DND-41 (cell line): ENCODE measurements at regions not wholly inside any gene's neighbourhood (a gene's known extent, or its start where the extent isn't known, plus 50 kb on each side); places are given as distances from the start of the nearest gene placed in this dataset.

Experiments
- ATAC-seq: fragments of 200-7000 bp; cut with Tn5 transposase; 3 replicates; pipeline ENCODE4 v1.9.1; 2021; ENCODE audit warnings: low read depth; ENCODE audit not compliant: insufficient read depth
- DNase-seq: peaks from one replicate; pipeline ENCODE4 v3.0.0-alpha.2; 2020
- H2AFZ ChIP-seq: 2 replicates; pipeline ENCODE4 v1.6.0; 2012; ENCODE audit warnings: low read depth, low read length
- H3K27ac ChIP-seq: 2 replicates; pipeline ENCODE4 v1.5.1; 2012; ENCODE audit warnings: low read length, inconsistent platforms
- H3K27me3 ChIP-seq: fragments of 200-600 bp; sonication (generic); 2 replicates; pipeline ENCODE4 v1.6.0; 2012; ENCODE audit warnings: low read length, mild to moderate bottlenecking, inconsistent platforms; ENCODE audit not compliant: insufficient read depth, poor library complexity
- H3K36me3 ChIP-seq: 2 replicates; pipeline ENCODE4 v1.5.1; 2012; ENCODE audit warnings: low read length, inconsistent platforms; ENCODE audit not compliant: insufficient read depth
- H3K4me1 ChIP-seq: 2 replicates; pipeline ENCODE4 v1.5.1; 2012; ENCODE audit warnings: mild to moderate bottlenecking, low read length; ENCODE audit not compliant: insufficient read depth
- H3K4me2 ChIP-seq: 2 replicates; pipeline ENCODE4 v1.6.0; 2012; ENCODE audit warnings: mild to moderate bottlenecking, moderate library complexity, low read length, inconsistent platforms; ENCODE audit not compliant: insufficient read depth
- H3K4me3 ChIP-seq, 2 experiments: fragments of 200-600 bp in 1 of 2; shearing (Covaris generic) in 1 of 2; 2 replicates each; pipeline ENCODE4 v1.5.1; 2012 to 2016; ENCODE audit warnings: inconsistent platforms in 2 of 2, low read length in 2 of 2, mild to moderate bottlenecking in 2 of 2, low read depth in 1 of 2, moderate library complexity in 1 of 2
- H3K79me2 ChIP-seq: 2 replicates; pipeline ENCODE4 v1.6.0; 2012; ENCODE audit warnings: low read length, inconsistent platforms; ENCODE audit not compliant: insufficient read depth
- H3K9ac ChIP-seq: 2 replicates; pipeline ENCODE4 v1.6.0; 2012; ENCODE audit warnings: low read depth, mild to moderate bottlenecking, inconsistent platforms, low read length, moderate library complexity
- H3K9me3 ChIP-seq: 2 replicates; pipeline ENCODE4 v1.5.1; 2012; ENCODE audit warnings: low read length, moderate library complexity, mild to moderate bottlenecking, inconsistent platforms; ENCODE audit not compliant: insufficient read depth, severe bottlenecking
- H4K20me1 ChIP-seq: 2 replicates; pipeline ENCODE4 v1.6.0; 2012; ENCODE audit warnings: low read length; ENCODE audit not compliant: insufficient read depth
- CTCF ChIP-seq: IDR thresholded peaks from 2 replicates; pipeline ENCODE4 v1.5.1; 2012; ENCODE audit warnings: borderline replicate concordance, low read length, moderate library complexity, mild to moderate bottlenecking; ENCODE audit not compliant: poor library complexity, severe bottlenecking; ENCODE audit errors: extremely low read depth
- EZH2 ChIP-seq: IDR thresholded peaks from 3 replicates; pipeline ENCODE4 v1.6.1; 2012; ENCODE audit warnings: borderline replicate concordance, low read depth, mild to moderate bottlenecking, moderate library complexity, low read length, inconsistent platforms; ENCODE audit not compliant: severe bottlenecking

- Histone ChIP-seq H4K20me1 (no peaks in the 10 kb centered on the region), H3K4me3 (no peak overlapping the region), H3K9me3 (no peaks in the 10 kb centered on the region), H3K27me3 (no peaks in the 10 kb centered on the region), H3K36me3 (no peaks in the 10 kb centered on the region), H3K79me2 (no peaks in the 10 kb centered on the region), H3K9ac (no peak overlapping the region), H3K27ac (no peak overlapping the region), H2AFZ (no peak overlapping the region), H3K4me1 (no peaks in the 10 kb centered on the region), H3K4me2 (no peak overlapping the region)
- ATAC-seq, result no peak
- DNase-seq, result no peak
- no peak for TF ChIP-seq EZH2
- no peak for TF ChIP-seq CTCF
Measured at GRCh38 chr3:166569589-166569988, 732.4 kb upstream of the BCHE start.

- TF ChIP-seq CTCF (no peak), EZH2 (no peak)
- Histone ChIP-seq H2AFZ (no peak overlapping the region), H3K4me1 (no peaks in the 10 kb centered on the region)
Measured at GRCh38 chr3:166560253-166560652, 723.0 kb upstream of the BCHE start.

GRCh38 chr3:166556955-166557354 is 719.7 kb upstream of the BCHE start:
- no peak overlapping the region for H3K27ac ChIP-seq
- DNase-seq (no peak), ATAC-seq (no peak)
- no peak for TF ChIP-seq CTCF
- no peak for TF ChIP-seq EZH2
- no peak overlapping the region for H3K4me2 ChIP-seq
- no peak overlapping the region for H3K4me3 ChIP-seq
- H3K4me1 ChIP-seq, result no peaks in the 10 kb centered on the region
- no peaks in the 10 kb centered on the region for H3K79me2 ChIP-seq
- no peaks in the 10 kb centered on the region for H4K20me1 ChIP-seq
- H2AFZ ChIP-seq, result no peak overlapping the region
- H3K36me3 ChIP-seq, result no peaks in the 10 kb centered on the region
- H3K9ac ChIP-seq, result no peak overlapping the region
- H3K9me3 ChIP-seq, result no peaks in the 10 kb centered on the region
- H3K27me3 ChIP-seq, result no peaks in the 10 kb centered on the region

More at GRCh38 chr3:166560253-166560652, 723.0 kb upstream of the BCHE start:
- no peak overlapping the region for H3K9ac ChIP-seq
- no peaks in the 10 kb centered on the region for H3K36me3 ChIP-seq
- no peak overlapping the region for H3K27ac ChIP-seq
- DNase-seq, result no peak
- H3K27me3 ChIP-seq, result no peaks in the 10 kb centered on the region
- H3K4me2 ChIP-seq, result no peak overlapping the region
- no peaks in the 10 kb centered on the region for H4K20me1 ChIP-seq
- no peak for ATAC-seq
- H3K9me3 ChIP-seq, result no peaks in the 10 kb centered on the region
- no peak overlapping the region for H3K4me3 ChIP-seq
- H3K79me2 ChIP-seq, result no peaks in the 10 kb centered on the region

- Histone ChIP-seq H3K4me2 (no peak overlapping the region), H3K4me1 (no peaks in the 10 kb centered on the region)
- DNase-seq, result no peak
Measured at GRCh38 chr3:166554023-166554422, 716.8 kb upstream of the BCHE start.

More at GRCh38 chr3:166554023-166554422, 716.8 kb upstream of the BCHE start:
- no peaks in the 10 kb centered on the region for H3K36me3 ChIP-seq
- H2AFZ ChIP-seq, result no peak overlapping the region
- H3K4me3 ChIP-seq, result no peak overlapping the region
- no peak overlapping the region for H3K9ac ChIP-seq
- TF ChIP-seq CTCF, result no peak
- no peak for TF ChIP-seq EZH2
- H3K27ac ChIP-seq, result no peak overlapping the region
- no peak for ATAC-seq
- H3K27me3 ChIP-seq, result no peaks in the 10 kb centered on the region
- no peaks in the 10 kb centered on the region for H3K79me2 ChIP-seq
- no peaks in the 10 kb centered on the region for H4K20me1 ChIP-seq
- no peaks in the 10 kb centered on the region for H3K9me3 ChIP-seq
